Common myeloid progenitor, CD34-positive (primary cell): ENCODE measurements at regions not wholly inside any gene's neighbourhood (a gene's known extent, or its start where the extent isn't known, plus 50 kb on each side); places are given as distances from the start of the nearest gene placed in this dataset.
"Not testable (repeated sequence)": the region's sequence is repeated elsewhere in the genome, so short reads cannot be mapped to it uniquely, and the experiment has no call there.

Source experiments
- CTCF ChIA-PET: fragments of 350-600 bp; sonication (Branson Sonifier 250); formaldehyde crosslinking; loops from one replicate; lab custom pipeline; 2021; ENCODE audit warnings: antibody characterized with exemption; lab: Charles Lee
- POLR2A ChIA-PET: fragments of 350-600 bp; sonication (Branson Sonifier 250); formaldehyde crosslinking; loops from one replicate; lab custom pipeline; 2021; ENCODE audit warnings: antibody characterized with exemption; lab: Charles Lee
- DNase-seq, 3 donors: peaks; one replicate each; pipeline versions ENCODE4 v3.0.0 to v3.0.0-alpha.2; 2013
- H3K27ac ChIP-seq, 2 experiments: 1 replicate in 1 of 2; 2 replicates in 1 of 2; pipeline ENCODE4 v1.7.0; 2013; ENCODE audit warnings: inconsistent platforms in 2 of 2, low read length in 2 of 2, mild to moderate bottlenecking in 2 of 2, low read depth in 1 of 2, moderate library complexity in 1 of 2; ENCODE audit not compliant: severe bottlenecking in 2 of 2, insufficient read depth in 1 of 2, poor library complexity in 1 of 2
- H3K27me3 ChIP-seq, 5 experiments: replicated peaks in 2 of 5; 1 replicate in 3 of 5; 2 replicates in 2 of 5; pipeline versions ENCODE4 v1.6.1 to v1.7.0; 2013; ENCODE audit warnings: low read length in 4 of 5, mild to moderate bottlenecking in 2 of 5, moderate library complexity in 2 of 5, inconsistent platforms in 1 of 5; ENCODE audit not compliant: insufficient read depth in 5 of 5, control insufficient read depth in 4 of 5
- H3K36me3 ChIP-seq, 4 experiments: 1 replicate in 2 of 4; 2 replicates in 2 of 4; pipeline versions ENCODE4 v1.6.1 to v1.7.0; 2013; ENCODE audit warnings: low read length in 3 of 4, control low read depth in 1 of 4, mild to moderate bottlenecking in 1 of 4; ENCODE audit not compliant: control insufficient read depth in 4 of 4, insufficient read depth in 4 of 4
- H3K4me1 ChIP-seq, 4 experiments: 1 replicate in 3 of 4; 2 replicates in 1 of 4; pipeline versions ENCODE4 v1.6.1 to v1.7.1; 2013; ENCODE audit warnings: low read length in 3 of 4, mild to moderate bottlenecking in 3 of 4, control low read depth in 1 of 4, inconsistent platforms in 1 of 4, moderate library complexity in 1 of 4; ENCODE audit not compliant: control insufficient read depth in 4 of 4, insufficient read depth in 4 of 4; ENCODE audit errors: control extremely low read depth in 1 of 4
- H3K4me3 ChIP-seq, 7 experiments: 1 replicate in 4 of 7; 2 replicates in 3 of 7; pipeline versions ENCODE4 v1.5.1 to v1.7.0; 2013; ENCODE audit warnings: mild to moderate bottlenecking in 7 of 7, low read length in 6 of 7, moderate library complexity in 6 of 7, inconsistent platforms in 2 of 7, low read depth in 2 of 7, control low read depth in 1 of 7; ENCODE audit not compliant: insufficient read depth in 4 of 7, control insufficient read depth in 1 of 7; ENCODE audit errors: extremely low read depth in 1 of 7
- H3K9me3 ChIP-seq, 5 experiments: 1 replicate in 4 of 5; 2 replicates in 1 of 5; pipeline versions ENCODE4 v1.6.1 to v1.7.1; 2013; ENCODE audit warnings: low read length in 4 of 5, mild to moderate bottlenecking in 2 of 5, inconsistent platforms in 1 of 5, low read depth in 1 of 5, moderate library complexity in 1 of 5; ENCODE audit not compliant: control insufficient read depth in 4 of 5, insufficient read depth in 2 of 5; ENCODE audit errors: control extremely low read depth in 1 of 5
- WGBS: methylation state at CpG from one replicate; pipeline ENCODE4 v1.1.5; 2013; ENCODE audit not compliant: insufficient coverage; 5-methylcytosine and 5-hydroxymethylcytosine counted together

DNA sequence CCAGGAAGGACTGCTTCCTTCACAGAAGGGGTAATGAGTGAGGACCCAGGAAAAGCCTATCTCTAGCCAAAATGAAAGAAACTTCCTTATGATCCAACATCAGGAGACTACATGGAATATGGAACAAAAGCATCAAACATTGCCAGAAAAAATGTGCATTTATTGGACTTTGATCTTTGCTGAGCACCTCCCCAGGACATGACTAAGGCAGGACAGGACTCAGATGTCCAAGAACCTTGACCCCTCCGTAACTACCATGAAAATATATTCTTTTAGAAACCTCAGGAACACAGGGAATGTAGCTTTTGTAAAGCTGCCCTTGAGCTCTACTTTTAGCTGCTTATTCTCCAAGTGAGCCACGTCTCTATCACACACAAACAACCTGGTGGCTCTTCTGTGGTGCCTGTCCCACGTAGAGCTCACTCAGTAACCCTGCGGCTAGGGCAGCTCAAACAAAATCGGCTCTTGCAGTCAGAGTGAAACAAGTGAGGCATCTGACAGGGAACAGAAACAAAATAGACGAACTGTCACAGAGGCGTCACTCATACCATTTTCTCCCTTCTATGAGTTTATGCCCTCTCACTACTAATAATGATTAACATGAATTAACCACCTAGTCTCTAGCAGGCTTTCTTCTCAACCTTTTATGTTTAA, 471.5 kb upstream of the API5 start:
- H3K4me1 ChIP-seq, result no peaks in the 10 kb centered on the region
- CTCF ChIA-PET, result no interaction called here
- no peak overlapping the region for H3K4me3 ChIP-seq
- no peaks in the 10 kb centered on the region for H3K36me3 ChIP-seq
- no peak for DNase-seq
- H3K27ac ChIP-seq, result no peak overlapping the region
- no peaks in the 10 kb centered on the region for H3K9me3 ChIP-seq
- POLR2A ChIA-PET, result no interaction called here
- WGBS, result 92% methylated on average over 7 of the region's 7 CpGs
- no peaks in the 10 kb centered on the region for H3K27me3 ChIP-seq

DNA sequence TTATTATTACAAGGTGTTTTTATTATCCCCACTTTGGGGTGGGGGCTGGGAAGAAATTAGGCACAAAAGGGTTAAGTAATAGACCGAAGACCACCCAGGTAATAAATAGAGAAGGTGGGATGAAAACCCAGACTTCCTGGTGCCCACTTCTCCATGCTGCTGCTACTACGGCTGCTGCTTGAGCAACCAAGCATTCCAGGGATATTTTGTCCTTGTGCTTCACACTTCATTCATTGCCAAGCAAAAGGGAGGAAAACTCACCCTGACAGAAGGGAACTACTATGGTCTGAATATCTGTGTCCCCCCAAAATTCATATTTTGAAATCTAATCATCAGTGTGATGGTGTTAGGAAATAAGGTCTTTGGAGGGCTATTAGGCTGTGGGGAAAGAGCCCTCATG, 470.9 kb upstream of the API5 start:
- ChIA-PET POLR2A (no interaction called here), CTCF (no interaction called here)
- no peaks in the 10 kb centered on the region for H3K4me1 ChIP-seq
- H3K36me3 ChIP-seq, result no peaks in the 10 kb centered on the region
- no peak overlapping the region for H3K4me3 ChIP-seq
- no peaks in the 10 kb centered on the region for H3K27me3 ChIP-seq
- H3K27ac ChIP-seq, result no peak overlapping the region
- no peaks in the 10 kb centered on the region for H3K9me3 ChIP-seq
- 100% methylated on average over 1 of the region's 2 CpGs for WGBS
- DNase-seq, result no peak

DNA sequence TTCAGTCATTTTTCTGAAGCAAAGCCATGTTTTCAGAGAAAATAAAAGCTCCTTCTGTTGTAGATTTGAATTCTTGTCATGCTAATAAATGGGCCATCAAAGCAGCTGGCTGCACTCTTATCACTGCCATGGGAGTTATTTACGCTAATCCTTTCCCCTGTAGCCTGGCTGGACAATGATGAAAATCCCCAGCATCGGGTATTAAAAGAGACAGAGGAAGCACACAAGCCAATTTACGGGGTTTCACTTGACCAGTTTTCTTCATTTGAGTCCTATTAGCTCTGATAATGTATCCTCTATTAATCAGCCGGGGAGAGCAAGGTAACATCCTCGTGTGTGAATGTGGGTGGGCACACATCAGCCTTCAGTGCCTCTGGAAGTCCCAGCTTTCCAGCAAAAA, 470.2 kb upstream of the API5 start:
- no peaks in the 10 kb centered on the region for H3K27me3 ChIP-seq
- H3K27ac ChIP-seq, result no peak overlapping the region
- H3K9me3 ChIP-seq, result no peaks in the 10 kb centered on the region
- H3K36me3 ChIP-seq, result no peaks in the 10 kb centered on the region
- DNase-seq, result no peak
- CTCF ChIA-PET, result no interaction called here
- POLR2A ChIA-PET, result no interaction called here
- H3K4me3 ChIP-seq, result no peak overlapping the region
- H3K4me1 ChIP-seq, result no peaks in the 10 kb centered on the region
- 88% methylated on average over 4 of the region's 5 CpGs for WGBS

DNA sequence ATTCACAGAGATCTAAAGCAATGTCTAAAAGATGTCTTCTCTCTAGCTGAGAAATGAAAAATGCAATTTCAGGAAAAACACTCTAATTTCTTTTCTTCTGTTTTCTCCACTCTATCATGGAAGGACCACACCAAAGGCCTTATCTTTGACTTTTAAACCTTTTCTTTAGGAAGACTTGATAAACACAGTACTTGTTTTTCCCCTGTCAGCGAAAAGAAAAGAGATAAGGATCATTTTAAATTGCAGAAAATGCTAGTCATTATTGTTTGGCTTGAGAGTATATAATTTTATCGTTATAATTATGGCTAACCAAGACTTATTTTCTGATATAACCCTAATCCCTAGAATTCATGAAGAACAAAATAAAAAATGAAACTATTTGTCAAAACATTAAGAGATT, 462.4 kb upstream of the API5 start:
- no peaks in the 10 kb centered on the region for H3K36me3 ChIP-seq
- H3K4me1 ChIP-seq, result no peaks in the 10 kb centered on the region
- peaks cover 0 to 1% (median 0%) of the 10 kb centered on the region in 5 experiments for H3K9me3 ChIP-seq
- DNase-seq, result no peak
- H3K27me3 ChIP-seq, result no peaks in the 10 kb centered on the region
- no peak overlapping the region for H3K27ac ChIP-seq
- ChIA-PET POLR2A (no interaction called here), CTCF (no interaction called here)
- no CpG with 5 or more reads among the region's 2 CpGs for WGBS
- H3K4me3 ChIP-seq, result no peak overlapping the region

DNA sequence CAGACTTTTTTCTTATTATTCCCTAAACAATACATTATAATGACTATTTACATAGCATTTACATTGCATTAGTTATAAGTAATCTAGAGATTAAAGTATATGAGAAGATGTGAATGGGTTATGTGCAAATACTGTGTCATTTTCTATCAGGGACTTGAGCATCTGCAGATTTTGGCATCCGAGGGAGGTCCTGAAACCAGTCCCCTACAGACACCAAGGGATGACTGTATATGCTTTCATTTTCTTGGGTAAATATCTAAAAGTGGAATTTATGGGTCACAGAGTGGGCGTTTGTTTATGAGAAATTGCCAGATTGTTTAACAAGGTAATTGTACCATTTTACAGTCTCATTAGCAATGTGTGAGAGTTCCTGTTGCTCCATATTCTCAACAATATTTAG, 454.5 kb upstream of the API5 start:
- H3K36me3 ChIP-seq, result no peaks in the 10 kb centered on the region
- no peaks in the 10 kb centered on the region for H3K4me1 ChIP-seq
- H3K27me3 ChIP-seq, result no peaks in the 10 kb centered on the region
- H3K4me3 ChIP-seq, result no peak overlapping the region
- no peak overlapping the region for H3K27ac ChIP-seq
- 60% methylated on average over 1 of the region's 2 CpGs for WGBS
- no peaks in the 10 kb centered on the region for H3K9me3 ChIP-seq
- ChIA-PET CTCF (no interaction called here), POLR2A (no interaction called here)
- DNase-seq, result no peak

DNA sequence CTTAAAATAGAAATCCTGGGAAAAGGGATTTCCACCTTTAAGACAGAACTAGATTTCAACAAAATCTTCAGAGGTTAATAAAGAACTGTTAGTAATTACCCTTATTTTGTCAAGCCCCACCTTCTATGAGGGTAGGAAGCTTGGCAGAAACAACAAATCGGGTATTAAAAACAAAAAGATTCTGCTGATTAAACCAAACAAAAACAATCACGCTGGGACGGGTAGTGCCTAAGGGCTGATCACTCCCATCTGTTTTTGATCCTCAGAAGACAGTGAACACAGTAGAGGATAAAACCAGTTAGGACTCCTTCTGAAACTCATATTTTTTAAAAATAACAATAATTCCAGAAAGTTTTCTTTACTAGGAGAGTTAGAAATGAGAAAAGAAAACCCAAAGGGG, 441.3 kb upstream of the API5 start:
- DNase-seq, result no peak
- Histone ChIP-seq H3K27ac (no peak overlapping the region), H3K36me3 (no peaks in the 10 kb centered on the region), H3K9me3 (no peaks in the 10 kb centered on the region), H3K4me1 (no peaks in the 10 kb centered on the region), H3K27me3 (no peaks in the 10 kb centered on the region), H3K4me3 (no peak overlapping the region)
- POLR2A ChIA-PET, result no interaction called here
- CTCF ChIA-PET, result no interaction called here
- 80% methylated on average over 1 of the region's 3 CpGs for WGBS

DNA sequence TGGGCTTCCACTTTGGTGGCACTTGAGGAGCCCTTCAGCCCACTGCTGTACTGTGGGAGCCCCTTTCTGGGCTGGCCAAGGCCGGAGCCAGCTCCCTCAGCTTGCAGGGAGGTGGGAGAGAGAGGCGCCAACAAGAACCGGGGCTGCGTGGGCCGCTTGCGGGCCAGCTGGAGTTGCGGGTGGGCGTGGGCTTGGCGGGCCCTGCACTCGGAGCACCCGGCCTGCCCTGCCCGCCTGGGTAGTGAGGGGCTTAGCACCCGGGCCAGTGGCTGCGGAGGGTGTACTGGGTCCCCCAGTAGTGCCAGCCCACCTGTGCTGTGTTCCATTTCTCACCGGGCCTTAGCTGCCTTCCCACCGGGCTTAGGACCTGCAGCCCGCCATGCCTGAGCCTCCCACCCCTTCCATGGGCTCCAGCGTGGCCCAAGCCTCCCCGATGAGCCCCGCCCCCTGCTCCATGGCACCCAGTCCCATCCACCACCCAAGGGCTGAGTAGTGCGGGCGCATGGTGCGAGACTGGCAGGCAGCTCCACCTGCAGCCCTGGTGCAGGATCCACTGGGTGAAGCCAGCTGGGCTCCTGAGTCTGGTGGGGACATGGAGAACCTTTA, 437.9 kb upstream of the API5 start:
- CTCF ChIA-PET, result not testable (repeated sequence)

More for the DNA sequence above, 437.9 kb upstream of the API5 start:
- H3K9me3 ChIP-seq, H3K36me3 ChIP-seq, DNase-seq, H3K4me1 ChIP-seq, H3K27me3 ChIP-seq, POLR2A ChIA-PET, H3K4me3 ChIP-seq, H3K27ac ChIP-seq: not testable (repeated sequence)
- 91% methylated on average over 16 of the region's 23 CpGs for WGBS
